AG04450 (cell line): ENCODE measurements at regions not wholly inside any gene's neighbourhood (a gene's known extent, or its start where the extent isn't known, plus 50 kb on each side); places are given as distances from the start of the nearest gene placed in this dataset.

Source experiments
- CTCF ChIA-PET: fragments of 300-600, 350-600 bp; formaldehyde crosslinking; extraction: SDS; loops from one replicate; lab custom pipeline; 2022; ENCODE audit warnings: antibody characterized with exemption, inconsistent platforms; lab: Charles Lee
- POLR2A ChIA-PET: fragments of 350-600 bp; formaldehyde crosslinking; extraction: SDS; loops from one replicate; lab custom pipeline; 2021; ENCODE audit warnings: antibody characterized with exemption, inconsistent platforms; lab: Yijun Ruan, JAX
- DNase-seq: peaks from one replicate; pipeline ENCODE4 v3.0.0-alpha.2; 2011; ENCODE audit warnings: low read depth, low spot score
- H3K27ac ChIP-seq: one replicate; pipeline ENCODE4 v1.5.1; 2012; ENCODE audit warnings: low read depth, low read length, control low read depth
- H3K27me3 ChIP-seq: one replicate; pipeline ENCODE4 v1.6.0; 2012; ENCODE audit warnings: low read length; ENCODE audit not compliant: control insufficient read depth, insufficient read depth
- H3K4me3 ChIP-seq: 2 replicates; pipeline ENCODE4 v1.5.1; 2011; ENCODE audit warnings: mild to moderate bottlenecking, low read depth, low read length, control low read depth
- H3K9me3 ChIP-seq: 2 replicates; pipeline ENCODE4 v1.5.1; 2012; ENCODE audit warnings: low read length; ENCODE audit not compliant: control insufficient read depth, insufficient read depth
- CTCF ChIP-seq: IDR thresholded peaks from 2 replicates; pipeline ENCODE4 v1.5.1; 2011; ENCODE audit warnings: low read depth, low read length, control low read depth, inconsistent platforms

- no peak overlapping the region for H3K27ac ChIP-seq
- no peak for DNase-seq
- POLR2A ChIA-PET = no interaction called here
- peaks cover 8% of the 10 kb centered on the region for H3K27me3 ChIP-seq
- TF ChIP-seq CTCF = no peak
- no peak overlapping the region for H3K4me3 ChIP-seq
- H3K9me3 ChIP-seq = peaks cover 6% of the 10 kb centered on the region; the same call in 1 of the 2 replicates
- CTCF ChIA-PET = no interaction called here
These were observed 66.5 kb upstream of the CTBP2 start for GRCh38 chr10:125226823-125227222.

GRCh38 chr10:125226005-125226404, 65.6 kb upstream of the CTBP2 start:
- no peak overlapping the region for H3K4me3 ChIP-seq
- ChIA-PET CTCF (no interaction called here), POLR2A (no interaction called here)

GRCh38 chr10:125225051-125225450, 64.7 kb upstream of the CTBP2 start:
- CTCF ChIA-PET = no interaction called here
- no peak for TF ChIP-seq CTCF

More at GRCh38 chr10:125226005-125226404, 65.6 kb upstream of the CTBP2 start:
- H3K9me3 ChIP-seq = peaks cover 6% of the 10 kb centered on the region; the same call in 1 of the 2 replicates
- no peak for TF ChIP-seq CTCF
- no peak for DNase-seq
- no peak overlapping the region for H3K27ac ChIP-seq
- H3K27me3 ChIP-seq = peaks cover 15% of the 10 kb centered on the region

GRCh38 chr10:125222515-125223308, 62.3 kb upstream of the CTBP2 start:
- no peak for TF ChIP-seq CTCF
- Histone ChIP-seq H3K9me3 (peaks cover 4% of the 10 kb centered on the region; the same call in 1 of the 2 replicates), H3K4me3 (no peak overlapping the region), H3K27me3 (peaks cover 19% of the 10 kb centered on the region), H3K27ac (no peak overlapping the region)
- CTCF ChIA-PET = no interaction called here
- POLR2A ChIA-PET = no interaction called here
- no peak for DNase-seq

More at GRCh38 chr10:125225051-125225450, 64.7 kb upstream of the CTBP2 start:
- Histone ChIP-seq H3K9me3 (peaks cover 4% of the 10 kb centered on the region; the same call in 1 of the 2 replicates), H3K4me3 (no peak overlapping the region), H3K27ac (no peak overlapping the region), H3K27me3 (peaks cover 15% of the 10 kb centered on the region)
- POLR2A ChIA-PET = no interaction called here
- no peak for DNase-seq

- Histone ChIP-seq H3K9me3 (no peaks in the 10 kb centered on the region; the same call in 1 of the 2 replicates), H3K4me3 (no peak overlapping the region), H3K27ac (no peak overlapping the region), H3K27me3 (peaks cover 19% of the 10 kb centered on the region)
- no peak for DNase-seq
- POLR2A ChIA-PET = no interaction called here
- no peak for TF ChIP-seq CTCF
- CTCF ChIA-PET = no interaction called here
These were observed 61.4 kb upstream of the CTBP2 start for GRCh38 chr10:125221716-125222115.
